ENCODE measurements at regions not wholly inside any gene's neighbourhood (a gene's known extent, or its start where the extent isn't known, plus 50 kb on each side); places are given as distances from the start of the nearest gene placed in this dataset.

- no peak for TF ChIP-seq POLR2A (IDR thresholded peaks at IDR 0.05)
- TF ChIP-seq CTCF (IDR thresholded peaks at IDR 0.05): no peak
Observed at GRCh38 chr4:123083646-123084045, 161.2 kb upstream of the NUDT6 start.
